Heart left ventricle (tissue), 16 donors: ENCODE measurements at regions not wholly inside any gene's neighbourhood (a gene's known extent, or its start where the extent isn't known, plus 50 kb on each side); places are given as distances from the start of the nearest gene placed in this dataset.
A peak's percentile ranks its signal among the peaks of the same experiment; 100 is the strongest.

Experiments
- ATAC-seq, 4 donors: fragments of 200-7000 bp; cut with Tn5 transposase; one replicate each; pipeline ENCODE4 v1.9.1; 2020 to 2022; ENCODE audit warnings: moderate library complexity in 4 of 4, mild to moderate bottlenecking in 3 of 4, moderate number of reproducible peaks in 1 of 4
- DNase-seq, 5 donors: peaks; one replicate each; pipeline ENCODE4 v3.0.0-alpha.2; 2020
- H3K27ac ChIP-seq, 12 donors: fragments of 200-600 bp; sonication (generic) in 4 of 12; one replicate each; pipeline versions ENCODE4 v1.5.0 to v1.8.0; 2016 to 2022; ENCODE audit warnings: mild to moderate bottlenecking in 2 of 12
- H3K27me3 ChIP-seq, 9 donors: fragments of 200-600 bp; sonication (generic) in 2 of 9; one replicate each; pipeline versions ENCODE4 v1.5.1 to v1.8.0; 2016 to 2022; ENCODE audit warnings: mild to moderate bottlenecking in 3 of 9
- H3K36me3 ChIP-seq, 9 donors: fragments of 200-600 bp; sonication (generic) in 2 of 9; one replicate each; pipeline versions ENCODE4 v1.5.0 to v1.8.0; 2018 to 2022; ENCODE audit warnings: mild to moderate bottlenecking in 2 of 9
- H3K4me1 ChIP-seq, 12 donors: fragments of 200-600 bp; sonication (generic) in 4 of 12; one replicate each; pipeline versions ENCODE4 v1.5.0 to v1.8.0; 2016 to 2022; ENCODE audit warnings: mild to moderate bottlenecking in 3 of 12
- H3K4me3 ChIP-seq, 12 donors: fragments of 200-600 bp; sonication (generic) in 4 of 12; one replicate each; pipeline versions ENCODE4 v1.5.0 to v1.8.0; 2017 to 2022; ENCODE audit warnings: mild to moderate bottlenecking in 9 of 12, moderate library complexity in 4 of 12
- H3K9me3 ChIP-seq, 12 donors: fragments of 200-600 bp; sonication (generic) in 4 of 12; one replicate each; pipeline versions ENCODE4 v1.5.0 to v1.8.0; 2016 to 2022; ENCODE audit warnings: mild to moderate bottlenecking in 1 of 12
- POLR2A ChIP-seq, 2 donors: fragments of 450-650 bp; IDR thresholded peaks; one replicate each; pipeline ENCODE4 v1.6.1; 2017; ENCODE audit warnings: antibody characterized with exemption in 2 of 2, mild to moderate bottlenecking in 2 of 2, moderate library complexity in 2 of 2
- WGBS, 4 donors: extraction: QIAGEN DNeasy Blood & Tissue Kit in 2 of 4; methylation state at CpG; one replicate each; pipeline versions ENCODE4 v1.1.5 to v1.1.7; 2013 to 2018; 5-methylcytosine and 5-hydroxymethylcytosine counted together
- intact Hi-C, 10 donors: fragments of 100-400 bp; cut with DNase I; formaldehyde crosslinking; loops; one replicate each; pipeline versions ENCODE4 v1.11.1 to v1.14.2; 2022
- TF ChIP-seq, protein P1 (sequence below), 12 donors: fragments of 200-600 bp; sonication (generic) in 4 of 12; IDR thresholded peaks; one replicate each; pipeline versions ENCODE4 v1.5.0 to v1.8.0; 2018 to 2022; ENCODE audit warnings: antibody characterized with exemption in 12 of 12, mild to moderate bottlenecking in 5 of 12
- donor health status: ischemic (EF 13 %, LVEDD 7.1; RV severe dilation, severe dysfunction).
- donor health status: healthy with polysubstance abuse.
- donor health status: DM: no; HTN: yes; CAD: no.
- donor health status: DM: no; HTN: no; CAD: no.
- donor health status: ischemic (EF 25% LVEDD 6.9; RV normal size, moderate dysfunction).
- donor health status: ischemic (EF 25% LVEDD 5.7; RV mildly dilated, moderate dysfunction).
- donor health status: healthy.
- donor health status: DM: yes; HTN: yes; CAD: no.
- donor health status: ischemic (EF 35%, LVEDD 5.7; RV mildly dilated, moderate dysfunction).
- donor health status: nonischemic (EF 11% LVEDD 7.7; RV severe dilation, severe dysfunction).
- donor health status: DM: yes; HTN: yes; CAD: no.
- donor health status: PGD.
- donor health status: ischemic (EF 29% LVEDD 5.4; RV normal size, mild dysfunction).
- donor health status: nonischemic (EF 23%, LVEDD 6.1; RV moderate dilation, normal function).

DNA sequence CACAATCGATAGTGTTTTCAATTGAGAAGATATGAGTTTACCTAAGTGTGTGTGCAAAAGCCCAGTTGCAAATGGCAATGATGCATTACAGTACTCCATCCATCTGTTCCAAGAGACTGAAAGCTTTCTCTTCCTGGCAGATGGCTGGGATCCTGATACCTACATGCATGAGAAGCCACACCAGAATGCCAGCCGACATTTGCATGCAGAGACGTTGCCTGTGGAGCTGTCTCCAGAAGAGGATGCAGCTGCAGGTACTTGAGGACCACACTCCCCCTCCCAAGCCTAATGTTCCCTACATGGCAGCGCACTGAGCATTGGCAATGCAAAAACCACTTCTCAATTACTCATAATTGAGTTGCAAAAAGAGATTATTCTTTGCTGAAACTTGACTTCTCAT, 332.1 kb downstream of the WDR11 start:
- intact Hi-C loops = no loop called here
- Histone ChIP-seq H3K9me3 (no peaks in the 10 kb centered on the region), H3K4me3 (no peak overlapping the region), H3K4me1 (no peaks in the 10 kb centered on the region), H3K27me3 (peaks cover 0 to 13% (median 0%) of the 10 kb centered on the region in 9 donors), H3K27ac (no peak overlapping the region), H3K36me3 (no peaks in the 10 kb centered on the region)
- ATAC-seq (no peak), DNase-seq (no peak)
- TF ChIP-seq POLR2A (IDR thresholded peaks at IDR 0.05) = no peak
- TF ChIP-seq, protein P1, sequence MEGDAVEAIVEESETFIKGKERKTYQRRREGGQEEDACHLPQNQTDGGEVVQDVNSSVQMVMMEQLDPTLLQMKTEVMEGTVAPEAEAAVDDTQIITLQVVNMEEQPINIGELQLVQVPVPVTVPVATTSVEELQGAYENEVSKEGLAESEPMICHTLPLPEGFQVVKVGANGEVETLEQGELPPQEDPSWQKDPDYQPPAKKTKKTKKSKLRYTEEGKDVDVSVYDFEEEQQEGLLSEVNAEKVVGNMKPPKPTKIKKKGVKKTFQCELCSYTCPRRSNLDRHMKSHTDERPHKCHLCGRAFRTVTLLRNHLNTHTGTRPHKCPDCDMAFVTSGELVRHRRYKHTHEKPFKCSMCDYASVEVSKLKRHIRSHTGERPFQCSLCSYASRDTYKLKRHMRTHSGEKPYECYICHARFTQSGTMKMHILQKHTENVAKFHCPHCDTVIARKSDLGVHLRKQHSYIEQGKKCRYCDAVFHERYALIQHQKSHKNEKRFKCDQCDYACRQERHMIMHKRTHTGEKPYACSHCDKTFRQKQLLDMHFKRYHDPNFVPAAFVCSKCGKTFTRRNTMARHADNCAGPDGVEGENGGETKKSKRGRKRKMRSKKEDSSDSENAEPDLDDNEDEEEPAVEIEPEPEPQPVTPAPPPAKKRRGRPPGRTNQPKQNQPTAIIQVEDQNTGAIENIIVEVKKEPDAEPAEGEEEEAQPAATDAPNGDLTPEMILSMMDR (IDR thresholded peaks at IDR 0.05) = no peak
- WGBS, 4 donors = 59 to 70% (median 65%) methylated on average over 4 of the region's 4 CpGs

DNA sequence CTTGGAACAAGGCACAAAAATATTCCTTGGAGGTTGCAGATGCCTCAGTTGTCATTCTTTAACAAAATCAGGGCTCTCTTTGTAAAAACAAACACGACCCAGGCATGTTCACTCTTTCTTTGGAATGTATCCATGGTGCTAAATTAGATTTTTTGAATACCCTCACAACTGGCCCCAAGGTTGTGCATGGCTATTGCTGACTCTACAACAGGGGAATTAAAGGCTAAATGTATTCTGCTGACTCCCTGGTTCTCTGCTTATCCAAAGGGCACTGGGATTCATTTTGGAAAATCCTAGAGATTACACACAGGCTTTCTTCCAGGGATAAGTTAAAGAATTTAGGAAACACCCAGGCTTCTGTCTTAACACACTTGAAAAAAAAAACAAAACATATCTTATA, 332.5 kb downstream of the WDR11 start:
- ATAC-seq = no peak
- TF ChIP-seq, protein P1 (IDR thresholded peaks at IDR 0.05) = no peak
- TF ChIP-seq POLR2A (IDR thresholded peaks at IDR 0.05) = no peak
- Histone ChIP-seq H3K27me3 (peaks cover 0 to 13% (median 0%) of the 10 kb centered on the region in 9 donors), H3K4me1 (no peaks in the 10 kb centered on the region), H3K36me3 (no peaks in the 10 kb centered on the region), H3K9me3 (no peaks in the 10 kb centered on the region), H3K4me3 (no peak overlapping the region), H3K27ac (no peak overlapping the region)
- 33 to 54% (median 43%) methylated on average over 1 of the region's 1 CpG for WGBS, 4 donors
- intact Hi-C loops = no loop called here
- no peak for DNase-seq

DNA sequence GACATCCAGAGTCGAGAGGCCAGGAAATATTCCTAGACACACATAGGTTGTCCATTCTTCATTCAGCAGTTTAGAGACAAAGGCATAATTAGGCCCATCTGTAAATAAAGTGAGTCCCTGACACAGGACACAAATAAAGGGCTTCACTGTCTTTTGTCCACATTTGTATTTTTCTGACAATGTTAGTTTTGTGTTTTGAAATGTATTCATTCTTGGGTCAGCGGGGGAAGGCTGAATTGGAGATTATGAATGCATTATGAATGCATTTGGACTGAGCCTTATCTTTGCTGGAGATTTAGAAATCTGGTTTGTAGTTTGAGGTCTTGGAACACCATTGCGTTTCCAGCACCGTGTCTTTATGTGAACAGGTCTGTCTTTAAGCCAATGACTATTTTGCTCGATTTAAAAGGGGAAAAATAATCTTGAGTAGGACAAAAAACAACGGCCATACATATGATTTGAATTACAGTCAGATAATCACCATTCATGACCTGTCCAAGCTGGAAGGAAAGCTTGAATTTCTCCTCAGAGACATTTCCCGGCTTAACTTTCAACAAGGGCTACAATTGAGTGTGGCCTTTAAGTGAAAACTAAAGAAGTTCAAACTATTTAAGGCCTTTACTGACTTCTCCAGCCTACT, 334.8 kb downstream of the WDR11 start:
- Histone ChIP-seq H3K4me1 (no peaks in the 10 kb centered on the region), H3K27me3 (peaks cover 0 to 13% (median 0%) of the 10 kb centered on the region in 9 donors), H3K27ac (no peak overlapping the region), H3K9me3 (no peaks in the 10 kb centered on the region), H3K4me3 (no peak overlapping the region), H3K36me3 (no peaks in the 10 kb centered on the region)
- TF ChIP-seq, protein P1 (IDR thresholded peaks at IDR 0.05) = no peak
- TF ChIP-seq POLR2A (IDR thresholded peaks at IDR 0.05) = no peak
- intact Hi-C loops = no loop called here
- no peak for DNase-seq
- 75 to 81% (median 76%) methylated on average over 7 of the region's 7 CpGs for WGBS, 4 donors
- ATAC-seq = no peak

DNA sequence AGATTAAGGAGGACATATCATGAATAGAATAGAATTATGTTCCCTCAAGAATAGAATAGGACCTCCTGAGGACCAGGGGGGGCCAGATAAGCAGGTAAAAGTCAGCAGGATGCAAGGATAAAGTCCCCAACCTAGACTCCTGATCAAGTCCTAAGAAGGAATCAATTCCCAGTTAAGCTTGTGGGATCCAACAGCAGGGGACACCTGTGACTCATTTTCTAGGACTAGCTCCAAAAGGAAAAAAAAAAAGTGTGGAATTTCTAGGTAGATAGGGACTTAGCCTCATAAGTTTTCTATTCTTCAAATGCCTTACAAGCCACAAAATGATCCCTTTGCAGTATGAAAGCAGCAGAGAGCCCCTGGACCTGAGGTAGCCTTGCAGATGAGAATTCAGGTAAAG, 336.2 kb downstream of the WDR11 start:
- no peaks in the 10 kb centered on the region for H3K4me1 ChIP-seq
- peak overlapping the region in 1 of 12 donors; percentile 57 for H3K27ac ChIP-seq
- H3K9me3 ChIP-seq = no peaks in the 10 kb centered on the region
- no peak for ATAC-seq
- H3K36me3 ChIP-seq = no peaks in the 10 kb centered on the region
- no peak overlapping the region for H3K4me3 ChIP-seq
- no peak for TF ChIP-seq POLR2A (IDR thresholded peaks at IDR 0.05)
- TF ChIP-seq, protein P1 (IDR thresholded peaks at IDR 0.05) = no peak
- no peak for DNase-seq
- intact Hi-C loops = no loop called here
- peaks cover 0 to 8% (median 0%) of the 10 kb centered on the region in 9 donors for H3K27me3 ChIP-seq
